Choroid plexus epithelial cell (primary cell): ENCODE measurements at regions not wholly inside any gene's neighbourhood (a gene's known extent, or its start where the extent isn't known, plus 50 kb on each side); places are given as distances from the start of the nearest gene placed in this dataset.

ENCODE experiments used
- DNase-seq: peaks from one replicate; pipeline ENCODE4 v3.0.0-alpha.2; 2010; ENCODE audit warnings: low read depth
- H3K4me3 ChIP-seq: 2 replicates; pipeline ENCODE4 v1.5.1; 2011; ENCODE audit warnings: low read depth, mild to moderate bottlenecking, control low read depth, low read length, moderate library complexity
- TF ChIP-seq, protein P1 (sequence below): conservative IDR thresholded peaks from 2 replicates; pipeline ENCODE4 v1.5.1; 2011; ENCODE audit warnings: low read depth, mild to moderate bottlenecking, control low read depth, inconsistent platforms, low read length, moderate library complexity

DNA sequence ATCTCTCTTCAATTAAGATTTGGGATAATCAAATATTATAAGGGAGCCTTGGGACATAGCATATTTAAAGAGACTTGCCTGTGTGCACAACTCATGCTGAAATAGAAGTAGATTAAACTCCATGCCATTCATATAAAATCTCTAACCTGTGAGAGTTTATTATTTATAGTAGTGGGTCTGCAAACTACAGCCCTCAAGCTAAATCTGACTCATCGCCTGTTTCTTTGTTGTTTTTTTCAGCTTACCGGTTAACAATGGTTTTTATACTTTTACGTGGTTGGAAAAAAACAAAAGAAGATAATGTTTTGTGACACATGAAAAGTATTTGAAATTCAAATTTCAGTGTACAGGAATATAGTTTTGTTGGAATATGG, 61.9 kb upstream of the GHR start:
- TF ChIP-seq, protein P1, sequence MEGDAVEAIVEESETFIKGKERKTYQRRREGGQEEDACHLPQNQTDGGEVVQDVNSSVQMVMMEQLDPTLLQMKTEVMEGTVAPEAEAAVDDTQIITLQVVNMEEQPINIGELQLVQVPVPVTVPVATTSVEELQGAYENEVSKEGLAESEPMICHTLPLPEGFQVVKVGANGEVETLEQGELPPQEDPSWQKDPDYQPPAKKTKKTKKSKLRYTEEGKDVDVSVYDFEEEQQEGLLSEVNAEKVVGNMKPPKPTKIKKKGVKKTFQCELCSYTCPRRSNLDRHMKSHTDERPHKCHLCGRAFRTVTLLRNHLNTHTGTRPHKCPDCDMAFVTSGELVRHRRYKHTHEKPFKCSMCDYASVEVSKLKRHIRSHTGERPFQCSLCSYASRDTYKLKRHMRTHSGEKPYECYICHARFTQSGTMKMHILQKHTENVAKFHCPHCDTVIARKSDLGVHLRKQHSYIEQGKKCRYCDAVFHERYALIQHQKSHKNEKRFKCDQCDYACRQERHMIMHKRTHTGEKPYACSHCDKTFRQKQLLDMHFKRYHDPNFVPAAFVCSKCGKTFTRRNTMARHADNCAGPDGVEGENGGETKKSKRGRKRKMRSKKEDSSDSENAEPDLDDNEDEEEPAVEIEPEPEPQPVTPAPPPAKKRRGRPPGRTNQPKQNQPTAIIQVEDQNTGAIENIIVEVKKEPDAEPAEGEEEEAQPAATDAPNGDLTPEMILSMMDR, result no peak
- no peak for DNase-seq
- H3K4me3 ChIP-seq, result no peak overlapping the region

DNA sequence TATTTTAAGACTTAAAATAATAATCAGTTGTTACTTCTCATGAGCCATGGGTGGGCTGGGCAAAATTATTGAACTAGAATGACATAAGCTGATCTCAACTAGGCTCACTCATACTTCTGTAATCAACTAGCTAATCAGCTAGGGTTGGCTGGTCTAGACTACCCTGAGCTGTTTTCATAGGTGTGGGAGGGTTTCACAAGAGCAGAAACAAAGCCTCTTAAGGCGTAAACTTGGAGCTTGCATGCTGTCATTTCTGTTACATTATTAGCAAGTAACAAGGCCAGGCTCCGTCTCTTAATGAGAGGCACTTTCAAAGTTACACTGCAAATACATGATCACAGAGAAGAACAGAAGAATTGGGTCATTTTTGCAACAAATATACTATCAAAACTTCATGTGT, 57.2 kb upstream of the GHR start:
- H3K4me3 ChIP-seq, result no peak overlapping the region
- TF ChIP-seq, protein P1, result no peak
- no peak for DNase-seq
